AG08395 (cell line): ENCODE measurements at regions not wholly inside any gene's neighbourhood (a gene's known extent, or its start where the extent isn't known, plus 50 kb on each side); places are given as distances from the start of the nearest gene placed in this dataset.
"Not testable (repeated sequence)": the region's sequence is repeated elsewhere in the genome, so short reads cannot be mapped to it uniquely, and the experiment has no call there.

Source experiments
- DNase-seq: peaks from one replicate; pipeline ENCODE4 v3.0.0; 2012; ENCODE audit warnings: mixed read lengths, low spot score

DNA sequence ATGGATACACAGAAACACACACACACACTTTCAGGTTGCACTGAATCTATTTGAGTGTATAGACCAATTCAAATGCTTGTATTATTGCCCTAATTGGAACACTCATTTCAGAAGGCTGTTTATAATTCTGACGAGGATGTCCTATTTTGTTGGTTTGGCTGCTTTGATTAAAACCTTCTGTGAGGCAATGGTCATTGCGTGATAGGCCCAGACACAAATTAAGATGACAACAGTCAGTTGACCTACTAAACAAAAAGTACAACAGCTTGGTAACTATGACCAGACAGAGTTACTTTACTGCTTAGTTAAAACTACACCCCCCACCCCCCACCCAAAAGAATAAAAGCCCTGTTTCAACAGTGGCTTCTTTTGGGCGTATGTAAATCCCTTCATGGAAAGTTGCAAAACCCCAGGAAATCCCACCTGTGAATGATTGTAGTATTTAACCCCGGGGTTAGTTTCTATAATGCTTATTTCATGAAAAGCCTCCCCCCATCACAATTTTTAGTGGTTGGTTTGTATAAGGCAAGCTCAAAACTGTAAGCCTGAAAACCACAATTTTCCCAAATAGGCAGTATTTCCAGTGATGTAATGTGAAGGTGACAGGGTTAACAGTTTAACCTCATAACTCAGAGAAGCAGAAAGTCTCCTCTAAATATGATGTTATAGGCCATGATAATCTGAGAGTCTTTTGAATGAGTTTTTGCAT is 340.8 kb downstream of the FGF10 start:
- DNase-seq: peak; percentile 35

GRCh38 chr5:44046619-44047364 is 342.4 kb downstream of the FGF10 start:
- DNase-seq: no peak

GRCh38 chr5:44044549-44044948 is 344.7 kb downstream of the FGF10 start:
- not testable (repeated sequence) for DNase-seq

DNA sequence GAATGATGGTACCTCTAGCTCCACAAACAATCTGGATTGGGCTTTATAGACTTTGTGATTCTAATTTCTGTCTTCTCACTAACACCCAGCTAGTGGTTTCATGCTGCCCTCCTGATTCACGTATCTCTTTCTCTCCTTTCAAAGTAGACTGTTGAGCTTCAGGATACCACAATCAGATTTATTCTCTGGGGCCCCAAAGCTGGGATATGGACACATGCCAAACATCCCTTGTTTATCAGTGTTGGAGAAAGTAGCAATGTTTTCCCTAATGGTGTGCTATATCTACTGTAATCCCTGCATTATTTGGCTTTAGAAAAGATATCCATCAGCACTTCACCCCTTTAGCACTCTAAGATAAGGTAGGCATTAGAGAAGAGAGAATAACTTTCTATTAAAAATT is 361.0 kb downstream of the FGF10 start:
- DNase-seq: no peak

DNA sequence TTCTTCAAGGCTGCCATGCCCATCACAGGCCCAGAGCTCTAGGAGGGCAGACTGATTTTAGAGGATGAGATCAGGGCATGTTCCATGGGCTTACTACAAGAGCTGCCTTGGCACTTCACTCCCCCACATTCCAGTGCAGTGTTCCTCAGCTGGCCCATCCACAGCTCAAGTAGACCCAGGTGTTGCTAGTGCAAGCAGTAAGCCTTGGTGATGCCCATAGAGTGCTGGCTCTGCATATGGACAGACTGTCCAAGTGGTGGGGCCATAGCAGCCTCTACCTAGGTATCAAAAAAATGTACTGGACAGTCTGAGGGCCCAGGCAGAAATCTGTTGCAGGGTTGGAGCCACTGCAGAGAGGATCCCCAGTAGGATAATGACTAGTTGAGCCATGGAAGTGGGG is 366.6 kb downstream of the FGF10 start:
- no peak for DNase-seq

GRCh38 chr5:44011518-44011917 is 377.7 kb downstream of the FGF10 start:
- DNase-seq: no peak

DNA sequence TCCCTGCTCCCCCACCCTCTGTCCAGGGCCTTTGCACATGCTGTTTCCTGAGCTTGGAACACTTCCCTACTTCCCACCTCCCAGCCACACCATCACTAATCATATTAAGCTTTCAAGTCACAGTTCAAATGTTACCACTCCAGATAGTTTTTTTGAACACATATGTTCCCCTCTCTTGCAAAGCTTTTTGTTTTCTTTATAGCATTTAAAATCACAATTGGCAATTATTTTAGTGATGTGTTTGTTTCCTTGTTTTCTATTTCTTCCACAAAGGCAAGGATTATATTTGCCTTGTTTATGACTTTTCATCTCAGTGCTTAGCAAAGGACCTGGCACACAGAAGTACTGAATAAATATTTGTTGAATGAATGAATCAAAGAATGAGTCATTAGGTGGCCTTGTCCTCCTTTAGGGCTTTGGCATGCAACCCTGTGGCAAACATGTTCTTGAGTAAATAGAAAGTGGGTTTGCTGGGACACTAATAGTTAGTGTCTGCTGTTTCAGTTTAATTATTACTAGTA is 386.8 kb downstream of the FGF10 start:
- peak; percentile 42 for DNase-seq

GRCh38 chr5:44001675-44002380 is 387.4 kb downstream of the FGF10 start:
- DNase-seq: peak; percentile 4

GRCh38 chr5:44001236-44001635 is 388.0 kb downstream of the FGF10 start:
- no peak for DNase-seq

GRCh38 chr5:43997647-43998272 is 391.5 kb downstream of the FGF10 start:
- DNase-seq: peak; percentile 19

- no peak for DNase-seq
These were observed 393.0 kb downstream of the FGF10 start for GRCh38 chr5:43996221-43996620.

- no peak for DNase-seq
These were observed 391.4 kb downstream of the NNT start for GRCh38 chr5:43994352-43994708.

DNA sequence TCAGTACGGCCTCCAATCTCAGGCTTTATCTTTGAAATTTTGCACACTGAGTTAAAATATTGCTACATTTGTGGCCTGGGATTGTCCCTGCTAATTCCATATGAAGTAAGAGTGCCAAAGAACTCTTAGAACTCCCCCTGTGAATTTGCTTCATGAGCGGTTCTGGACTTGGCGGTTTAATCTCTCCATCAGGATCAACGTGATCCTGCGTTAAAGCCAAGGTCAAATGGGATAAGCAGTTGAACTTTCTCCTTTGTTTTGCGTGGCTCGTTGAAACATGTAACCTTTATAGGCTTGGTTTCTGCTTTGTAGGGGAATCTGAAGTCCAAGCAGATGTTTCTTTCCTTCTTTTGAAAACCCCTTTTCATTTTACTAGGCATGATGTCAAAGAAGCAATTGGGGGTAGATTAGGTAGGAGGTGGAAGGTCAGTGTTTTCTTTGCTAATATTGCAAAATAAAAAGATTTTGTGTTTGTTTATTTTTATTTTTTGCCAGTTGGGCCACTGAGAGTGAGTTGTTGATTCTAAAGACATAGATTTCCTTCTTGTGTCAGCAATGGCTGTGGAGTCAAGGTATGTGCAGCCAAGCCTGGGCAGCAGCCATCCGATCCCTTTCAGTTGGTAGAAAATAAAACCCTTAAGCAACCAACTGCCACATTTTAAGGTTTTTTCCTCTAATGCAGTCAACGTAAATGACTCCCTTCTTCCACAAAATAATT is 390.8 kb downstream of the NNT start:
- no peak for DNase-seq

DNA sequence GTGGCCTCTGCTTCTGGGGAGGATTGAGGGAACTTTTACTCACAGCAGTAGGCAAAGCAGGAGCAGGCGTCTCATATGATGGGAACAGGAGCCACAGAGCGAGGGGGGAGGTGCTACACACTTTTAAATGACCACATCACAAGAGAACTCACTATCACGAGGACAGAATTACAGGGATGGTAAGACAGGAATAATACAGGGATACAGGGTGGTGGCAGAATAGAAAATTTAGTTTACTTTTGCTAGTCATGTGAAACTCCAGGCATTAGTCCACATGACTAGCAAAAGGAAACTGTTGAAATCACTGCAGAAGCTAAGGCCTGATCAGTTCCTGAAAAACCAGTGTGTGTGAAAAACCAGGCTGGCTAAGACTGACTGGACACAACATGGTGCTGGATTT is 382.4 kb downstream of the NNT start:
- DNase-seq: no peak

DNA sequence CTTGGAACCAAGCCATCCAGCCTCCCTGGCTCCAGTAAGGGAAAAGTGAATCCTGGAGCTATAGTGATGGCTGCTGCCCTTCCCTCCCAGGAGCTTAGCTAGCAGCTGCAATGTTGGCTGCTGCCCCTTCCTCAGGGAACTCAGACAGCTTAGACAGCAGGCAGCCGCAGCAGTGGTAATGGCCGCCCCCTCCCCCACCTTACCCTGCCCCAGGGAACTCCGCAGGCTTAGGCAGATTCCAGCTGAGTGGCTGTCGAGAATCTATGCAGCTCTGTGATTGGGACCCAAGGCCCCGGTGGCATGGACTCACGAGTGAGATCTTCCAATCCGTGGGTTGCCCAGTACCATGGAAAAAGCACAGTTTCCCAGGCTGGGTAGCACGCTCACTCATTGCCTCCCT is 378.6 kb downstream of the NNT start:
- DNase-seq: no peak

GRCh38 chr5:43973908-43974307 is 370.9 kb downstream of the NNT start:
- DNase-seq: no peak

DNA sequence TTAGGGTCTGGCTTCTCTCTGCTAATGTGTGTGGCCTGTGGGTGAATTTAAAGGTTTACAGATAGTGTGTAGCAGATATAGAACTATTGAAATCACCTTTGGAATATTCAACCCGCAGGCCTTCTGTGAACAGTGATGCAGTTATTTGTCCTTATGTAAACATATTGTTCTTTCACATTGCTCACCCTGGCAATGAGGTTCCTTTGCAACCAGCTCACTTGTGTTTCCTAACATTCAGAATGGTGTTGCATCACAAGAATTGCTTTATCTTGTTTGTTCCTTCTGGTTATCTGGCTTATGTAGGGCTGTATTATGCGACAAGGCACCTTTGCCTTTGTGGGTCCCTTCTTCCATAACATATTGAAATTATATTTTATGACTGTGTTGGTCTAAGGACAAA is 370.3 kb downstream of the NNT start:
- peak; percentile 17 for DNase-seq

- DNase-seq: no peak
These were observed 364.2 kb downstream of the NNT start for GRCh38 chr5:43967165-43967564.

DNA sequence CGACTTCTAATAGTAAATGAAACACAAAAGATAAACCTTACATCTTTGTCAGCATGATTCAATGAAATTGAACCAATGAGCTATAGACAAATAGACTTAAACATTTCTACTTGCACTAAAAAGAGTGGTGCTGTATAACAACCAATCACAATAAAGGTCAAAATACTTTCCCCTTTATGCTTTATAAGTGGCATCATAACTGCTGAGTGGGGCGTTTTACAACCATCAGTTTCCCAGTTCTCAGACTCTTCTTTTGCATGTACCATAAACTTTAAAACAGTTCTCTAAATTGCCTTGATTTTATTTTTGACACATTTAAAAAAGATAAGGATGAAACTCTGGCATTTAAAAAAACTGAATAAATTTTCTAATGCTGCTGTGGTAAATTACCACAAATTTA is 356.2 kb downstream of the NNT start:
- no peak for DNase-seq

GRCh38 chr5:43947935-43948334 is 345.0 kb downstream of the NNT start:
- peak; percentile 44 for DNase-seq

DNA sequence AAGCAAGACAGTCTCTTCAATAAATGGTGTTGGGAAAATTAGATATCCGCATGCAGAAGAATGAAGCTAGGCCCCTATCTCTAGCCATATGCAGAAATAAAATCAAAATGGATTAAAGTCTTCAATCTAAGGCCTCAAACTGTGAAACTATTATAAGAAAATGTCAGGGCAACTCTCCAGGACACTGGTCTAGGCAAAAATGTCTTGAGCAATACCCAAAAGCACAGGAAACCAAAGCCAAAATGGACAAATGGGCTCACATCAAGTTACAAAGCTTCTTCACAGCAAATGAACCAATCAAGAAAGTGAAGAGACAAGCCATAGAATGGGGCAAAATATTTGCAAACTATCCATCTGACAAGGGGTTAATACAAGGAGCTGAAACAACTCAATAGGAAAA is 338.8 kb downstream of the NNT start:
- no peak for DNase-seq

GRCh38 chr5:43940562-43940961 is 337.6 kb downstream of the NNT start:
- DNase-seq: no peak
